ENCODE measurements at regions not wholly inside any gene's neighbourhood (a gene's known extent, or its start where the extent isn't known, plus 50 kb on each side); places are given as distances from the start of the nearest gene placed in this dataset.

- TF ChIP-seq, protein P1, sequence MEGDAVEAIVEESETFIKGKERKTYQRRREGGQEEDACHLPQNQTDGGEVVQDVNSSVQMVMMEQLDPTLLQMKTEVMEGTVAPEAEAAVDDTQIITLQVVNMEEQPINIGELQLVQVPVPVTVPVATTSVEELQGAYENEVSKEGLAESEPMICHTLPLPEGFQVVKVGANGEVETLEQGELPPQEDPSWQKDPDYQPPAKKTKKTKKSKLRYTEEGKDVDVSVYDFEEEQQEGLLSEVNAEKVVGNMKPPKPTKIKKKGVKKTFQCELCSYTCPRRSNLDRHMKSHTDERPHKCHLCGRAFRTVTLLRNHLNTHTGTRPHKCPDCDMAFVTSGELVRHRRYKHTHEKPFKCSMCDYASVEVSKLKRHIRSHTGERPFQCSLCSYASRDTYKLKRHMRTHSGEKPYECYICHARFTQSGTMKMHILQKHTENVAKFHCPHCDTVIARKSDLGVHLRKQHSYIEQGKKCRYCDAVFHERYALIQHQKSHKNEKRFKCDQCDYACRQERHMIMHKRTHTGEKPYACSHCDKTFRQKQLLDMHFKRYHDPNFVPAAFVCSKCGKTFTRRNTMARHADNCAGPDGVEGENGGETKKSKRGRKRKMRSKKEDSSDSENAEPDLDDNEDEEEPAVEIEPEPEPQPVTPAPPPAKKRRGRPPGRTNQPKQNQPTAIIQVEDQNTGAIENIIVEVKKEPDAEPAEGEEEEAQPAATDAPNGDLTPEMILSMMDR (IDR thresholded peaks at IDR 0.05; ENCODE audit: low read depth, low read length): no peak
- DNase-seq: no peak
- no peaks in the 10 kb centered on the region for H3K9me3 ChIP-seq (ENCODE audit: severe bottlenecking)
- H3K27ac ChIP-seq: no peak overlapping the region
- H3K27me3 ChIP-seq (ENCODE audit: insufficient read depth, low read depth, severe bottlenecking): no peaks in the 10 kb centered on the region
- H3K36me3 ChIP-seq: no peaks in the 10 kb centered on the region
- no peak overlapping the region for H3K4me3 ChIP-seq (ENCODE audit: low read depth, low read length)
These were observed 825.7 kb downstream of the TECRL start for GRCh38 chr4:63583561-63583960.

DNA sequence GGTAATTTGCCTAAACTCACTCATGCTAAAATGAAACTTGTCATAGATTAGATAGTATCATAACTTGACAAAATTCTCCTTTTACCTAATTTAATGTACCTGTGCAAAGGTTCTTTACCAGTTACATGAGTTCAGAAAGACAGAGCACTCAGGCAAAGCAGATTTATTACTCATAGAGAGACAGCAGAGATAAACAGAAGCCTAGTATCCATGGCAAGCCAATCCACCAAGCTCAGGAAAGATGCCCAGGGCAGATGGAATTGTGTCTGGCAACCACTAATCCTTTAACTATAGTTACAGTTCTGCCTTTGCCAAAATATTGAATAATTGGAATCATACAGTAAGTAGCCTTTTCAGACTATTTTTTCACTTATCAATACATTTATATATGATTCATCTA is 826.2 kb downstream of the TECRL start:
- H3K4me3 ChIP-seq (ENCODE audit: low read depth, low read length): no peak overlapping the region
- H3K36me3 ChIP-seq: no peaks in the 10 kb centered on the region
- no peak for DNase-seq
- TF ChIP-seq, protein P1 (IDR thresholded peaks at IDR 0.05; ENCODE audit: low read depth, low read length): no peak
- no peaks in the 10 kb centered on the region for H3K27me3 ChIP-seq (ENCODE audit: insufficient read depth, low read depth, severe bottlenecking)
- H3K9me3 ChIP-seq (ENCODE audit: severe bottlenecking): no peaks in the 10 kb centered on the region
- H3K27ac ChIP-seq: no peak overlapping the region

DNA sequence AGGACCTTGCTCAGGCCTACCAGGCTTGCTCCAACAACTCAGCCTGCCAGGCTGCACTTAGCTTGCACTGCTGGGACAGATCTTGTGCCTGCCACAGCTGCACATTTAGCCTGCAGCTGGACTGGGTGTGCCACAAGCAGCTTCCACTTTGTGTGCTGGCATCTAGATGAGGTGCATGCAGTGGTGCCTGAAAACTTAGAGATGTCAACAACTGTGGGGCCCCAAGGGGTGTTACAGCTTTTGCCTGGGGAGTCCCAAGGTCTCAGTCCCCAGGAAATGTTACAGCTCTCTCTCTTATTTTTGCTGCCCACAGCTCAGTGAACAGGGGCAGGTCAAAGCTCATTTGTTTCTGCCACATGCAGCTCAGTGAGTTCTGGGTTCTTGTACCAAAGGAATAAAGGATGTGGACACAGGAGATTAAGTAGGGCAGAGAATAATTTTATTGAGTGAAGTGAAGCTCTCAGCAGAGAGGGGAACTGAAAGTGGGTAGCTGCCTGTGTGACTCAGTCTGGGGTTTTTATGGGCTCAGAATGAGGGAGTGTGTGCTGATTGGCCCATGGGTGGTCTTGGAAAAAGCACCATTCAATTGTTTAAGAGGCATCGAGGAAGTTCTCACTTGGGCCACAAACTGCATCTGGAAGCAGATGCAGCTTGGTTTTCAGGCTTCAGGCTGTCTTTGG is 828.3 kb downstream of the TECRL start:
- Histone ChIP-seq H3K4me3 (ENCODE audit: low read depth, low read length) (no peak overlapping the region), H3K27me3 (ENCODE audit: insufficient read depth, low read depth, severe bottlenecking) (no peaks in the 10 kb centered on the region), H3K27ac (no peak overlapping the region), H3K9me3 (ENCODE audit: severe bottlenecking) (no peaks in the 10 kb centered on the region), H3K36me3 (no peaks in the 10 kb centered on the region)
- TF ChIP-seq, protein P1 (IDR thresholded peaks at IDR 0.05; ENCODE audit: low read depth, low read length): no peak
- no peak for DNase-seq

DNA sequence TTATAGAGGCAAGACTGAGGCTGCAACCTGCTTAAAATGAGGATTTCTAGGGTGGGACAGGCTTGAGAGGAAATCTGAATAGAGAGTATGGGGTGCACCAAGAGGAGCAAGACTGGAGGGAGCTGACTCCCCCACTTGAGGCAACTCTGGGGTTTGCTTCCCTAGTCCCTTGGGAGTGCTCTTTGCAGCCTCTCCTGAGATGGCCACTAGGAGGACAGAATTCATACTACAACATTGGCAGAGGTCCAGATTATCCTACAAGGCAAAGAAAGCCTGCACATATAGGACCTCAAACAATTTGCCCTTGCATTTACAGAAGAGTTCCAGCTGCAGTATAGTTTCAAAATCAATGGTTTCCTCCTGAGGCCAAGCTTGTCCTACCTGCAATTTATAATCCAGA is 830.9 kb downstream of the TECRL start:
- Histone ChIP-seq H3K9me3 (ENCODE audit: severe bottlenecking) (no peaks in the 10 kb centered on the region), H3K27ac (no peak overlapping the region), H3K4me3 (ENCODE audit: low read depth, low read length) (no peak overlapping the region), H3K27me3 (ENCODE audit: insufficient read depth, low read depth, severe bottlenecking) (no peaks in the 10 kb centered on the region), H3K36me3 (no peaks in the 10 kb centered on the region)
- DNase-seq: no peak
- TF ChIP-seq, protein P1 (IDR thresholded peaks at IDR 0.05; ENCODE audit: low read depth, low read length): peak; percentile 19; the same call in 1 of the 2 replicates

GRCh38 chr4:63566658-63567057 is 842.6 kb downstream of the TECRL start:
- H3K9me3 ChIP-seq (ENCODE audit: severe bottlenecking): no peaks in the 10 kb centered on the region
- TF ChIP-seq, protein P1 (IDR thresholded peaks at IDR 0.05; ENCODE audit: low read depth, low read length): no peak
- no peak overlapping the region for H3K4me3 ChIP-seq (ENCODE audit: low read depth, low read length)
- H3K27me3 ChIP-seq (ENCODE audit: insufficient read depth, low read depth, severe bottlenecking): no peaks in the 10 kb centered on the region
- H3K27ac ChIP-seq: no peak overlapping the region
- no peak for DNase-seq
- H3K36me3 ChIP-seq: no peaks in the 10 kb centered on the region
